GM19351 (cell line): ENCODE measurements at regions not wholly inside any gene's neighbourhood (a gene's known extent, or its start where the extent isn't known, plus 50 kb on each side); places are given as distances from the start of the nearest gene placed in this dataset.
"Not testable (repeated sequence)": the region's sequence is repeated elsewhere in the genome, so short reads cannot be mapped to it uniquely, and the experiment has no call there.

Experiments used
- ATAC-seq: cut with Tn5 transposase; IDR thresholded peaks from one replicate; pipeline ENCODE4 v1.9.1; 2021; ENCODE audit warnings: mild to moderate bottlenecking, moderate library complexity; ENCODE audit not compliant: unreplicated experiment

DNA sequence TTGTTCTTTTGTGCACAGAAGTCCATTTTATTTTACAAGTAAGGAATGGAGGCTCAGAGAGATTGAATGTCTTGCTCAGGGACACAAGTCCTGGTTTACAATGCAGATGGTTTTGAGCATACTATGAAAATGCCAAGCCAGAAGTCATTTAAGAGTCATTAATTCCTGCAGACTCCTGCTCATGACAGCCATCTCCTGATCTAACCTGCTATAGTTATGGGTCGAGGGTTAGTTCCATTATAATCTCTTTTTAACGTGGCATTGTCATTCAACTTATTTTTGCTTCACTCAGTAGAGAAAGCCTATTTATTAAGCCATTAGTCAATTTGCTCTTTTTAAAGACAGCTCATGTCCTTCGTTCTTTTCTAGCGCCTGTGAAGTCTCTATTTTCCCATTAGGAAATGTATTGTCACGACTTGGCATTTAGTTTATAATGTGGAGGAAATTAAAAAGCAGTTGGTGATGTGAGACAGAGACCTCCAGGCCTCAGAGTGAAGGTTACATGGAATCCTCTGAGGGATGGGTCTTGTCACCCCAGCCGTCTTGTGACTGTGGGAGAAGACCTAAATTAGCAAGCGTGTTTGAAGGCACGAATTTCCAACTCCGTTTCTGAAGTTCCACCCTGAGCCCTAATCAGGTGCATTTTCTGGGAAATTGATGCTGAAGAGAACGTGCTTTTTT lies 84.1 kb downstream of the ACTBL2 start:
- no peak for ATAC-seq

DNA sequence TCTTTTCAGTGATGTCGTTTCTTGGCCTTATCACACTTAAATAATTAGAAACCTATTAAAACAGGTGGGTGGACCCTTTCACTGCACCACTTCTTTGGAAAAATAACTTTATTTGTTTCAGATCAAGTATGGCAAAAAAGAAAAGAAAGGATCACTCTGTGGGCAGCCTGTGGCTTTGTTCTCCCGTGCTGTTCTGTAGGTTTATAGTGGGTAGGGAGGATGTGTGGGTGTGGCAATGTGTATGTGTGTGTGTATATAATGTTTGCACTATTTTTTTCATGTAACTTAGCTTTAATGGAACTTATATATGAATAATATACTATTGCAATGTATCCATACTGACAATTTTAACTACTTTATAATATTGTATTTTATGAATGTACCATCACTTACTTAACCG lies 85.9 kb downstream of the ACTBL2 start:
- no peak for ATAC-seq

DNA sequence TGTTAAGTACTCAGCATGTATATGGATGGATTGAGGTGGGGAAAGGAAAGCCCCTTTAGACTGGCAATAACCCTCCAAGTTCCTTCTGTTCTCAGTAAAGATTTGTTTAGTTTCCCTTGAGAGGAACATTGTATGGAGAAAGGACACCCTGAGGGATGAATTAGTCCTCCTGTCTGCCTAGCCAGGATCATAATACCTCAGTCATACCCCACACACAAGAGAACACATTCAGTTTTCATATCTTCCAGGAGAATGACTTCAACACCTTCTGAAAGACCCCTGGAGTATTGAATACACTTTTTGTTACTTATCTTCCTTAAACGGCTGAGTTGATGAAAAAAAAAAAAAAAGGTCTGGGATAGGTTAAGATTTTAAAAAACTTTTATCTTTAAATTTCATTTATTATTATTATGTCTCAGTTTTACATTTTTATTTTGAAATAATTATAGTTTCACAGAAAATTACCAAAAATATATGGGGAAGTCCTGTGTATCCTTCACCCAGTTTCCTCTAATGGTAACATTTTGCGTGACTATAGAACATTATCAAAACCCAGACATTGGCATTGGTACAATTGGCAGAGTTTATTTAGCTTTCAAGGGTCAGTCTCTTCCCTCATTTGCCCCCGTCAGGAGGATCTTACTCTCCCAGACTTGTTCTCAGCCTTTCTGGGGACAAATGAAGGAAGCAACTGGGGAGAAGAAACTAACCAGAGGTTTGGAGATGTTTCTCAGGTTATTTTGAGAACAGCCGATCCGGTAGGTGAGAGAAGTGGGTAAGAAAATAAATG lies 88.0 kb downstream of the ACTBL2 start:
- ATAC-seq = no peak

DNA sequence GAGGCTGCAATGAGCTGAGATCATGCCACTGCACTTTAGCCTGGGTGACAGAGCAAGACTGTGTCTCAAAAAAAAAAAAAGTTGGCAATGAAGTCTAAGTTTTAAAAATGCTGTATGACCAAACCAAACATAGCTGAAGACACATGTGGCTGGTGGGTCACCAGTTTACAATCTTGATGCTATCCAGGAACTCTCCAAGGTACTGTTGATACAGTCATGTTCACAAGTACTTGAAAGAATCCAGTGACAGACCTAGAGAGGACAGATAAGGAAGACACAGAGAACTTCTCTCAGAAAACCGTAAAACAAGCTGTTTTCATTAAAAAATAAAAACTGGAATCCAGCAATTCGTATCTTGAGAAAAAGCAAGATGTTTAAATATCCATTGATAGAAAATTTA lies 95.7 kb downstream of the ACTBL2 start:
- ATAC-seq = no peak

DNA sequence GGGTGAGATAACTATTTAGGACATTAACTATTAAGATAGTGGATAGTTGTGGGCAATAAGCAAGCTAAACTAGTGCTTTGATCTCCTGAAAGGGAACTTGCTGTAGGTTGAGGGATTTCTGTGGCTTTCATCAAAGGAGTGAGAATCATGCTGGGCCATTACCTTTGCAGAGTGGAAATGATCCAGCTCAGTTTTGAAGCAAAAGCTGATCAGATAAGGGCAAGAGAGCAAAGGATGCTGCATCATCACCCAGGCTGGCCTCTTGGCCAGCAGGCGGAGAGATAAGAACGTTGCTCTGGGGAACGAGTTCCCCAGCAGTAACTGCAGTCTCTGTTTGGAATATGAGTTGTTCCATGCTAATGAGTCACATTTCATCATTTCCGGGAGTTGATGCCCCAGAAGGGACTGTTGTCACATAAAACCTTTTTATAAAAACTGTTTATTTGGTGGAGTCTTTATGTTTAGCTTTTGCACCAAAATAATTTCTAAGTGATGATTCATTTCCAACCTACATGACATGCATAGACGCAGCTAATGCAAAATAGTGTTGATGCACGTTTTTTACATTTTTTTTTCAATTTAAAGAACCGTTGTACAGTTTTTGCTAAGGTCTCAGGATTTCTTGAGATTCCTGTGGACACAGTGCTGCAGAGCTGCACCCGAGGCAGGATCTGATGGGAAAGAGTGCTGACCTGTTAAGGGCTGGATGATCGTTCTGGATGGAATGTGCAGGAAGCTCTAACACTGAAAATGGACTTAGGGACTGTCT lies 99.3 kb downstream of the ACTBL2 start:
- no peak for ATAC-seq

DNA sequence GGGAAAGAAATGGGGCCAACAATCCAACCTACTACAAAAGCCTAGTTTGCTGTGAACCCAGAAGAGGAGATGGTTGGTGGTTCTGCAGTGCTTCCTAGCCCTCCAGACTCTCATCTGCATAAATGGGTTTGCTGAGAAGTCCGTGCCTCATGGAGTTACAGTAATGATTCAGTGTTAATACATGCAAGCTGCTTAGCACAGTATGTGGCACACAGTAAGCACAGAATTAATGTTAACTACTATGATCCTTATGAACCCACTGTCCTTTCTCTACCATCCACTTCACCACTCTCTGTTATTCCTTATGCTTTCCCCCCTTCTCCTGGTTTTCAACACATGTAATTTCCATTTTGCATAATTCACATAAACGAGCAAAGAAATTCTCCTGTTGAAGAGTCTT lies 100.0 kb downstream of the ACTBL2 start:
- no peak for ATAC-seq

DNA sequence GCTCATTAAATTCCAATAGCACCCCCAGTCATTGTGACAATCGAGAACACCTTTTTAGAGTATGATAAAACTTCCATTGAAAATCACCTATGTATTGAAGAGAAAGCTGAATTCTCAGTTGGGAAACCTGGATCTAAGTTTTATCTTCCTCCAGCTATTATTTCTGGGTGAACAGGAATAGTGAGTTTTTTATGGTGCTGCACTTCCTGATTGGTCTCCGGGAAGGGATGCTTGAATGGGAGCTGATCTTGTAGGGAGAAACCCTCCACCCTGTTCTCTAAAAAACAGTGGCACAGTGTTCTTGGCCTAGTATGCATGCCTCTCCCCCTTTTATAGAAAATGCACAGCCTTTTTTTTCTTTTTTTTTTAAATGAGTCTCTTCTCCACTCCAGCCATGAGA lies 112.2 kb downstream of the ACTBL2 start:
- no peak for ATAC-seq

DNA sequence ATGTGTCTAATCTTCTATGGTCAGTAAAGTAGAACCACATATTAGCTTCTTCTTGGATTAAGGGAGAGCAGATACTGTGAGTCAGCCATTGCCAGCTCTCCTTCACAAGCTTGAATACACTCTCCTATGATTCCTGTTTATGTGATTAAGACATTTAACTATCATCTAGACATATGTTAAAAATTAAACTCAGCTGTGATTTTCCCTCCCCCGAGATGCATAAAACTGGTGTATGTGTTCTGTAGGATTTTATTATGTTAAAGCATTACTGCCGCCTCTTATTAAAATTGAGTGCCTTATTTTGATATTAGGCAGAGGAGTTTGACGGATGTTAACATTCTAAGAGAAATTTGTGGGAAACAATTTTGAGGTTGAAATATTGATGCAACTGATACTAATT lies 114.6 kb downstream of the ACTBL2 start:
- ATAC-seq = no peak

DNA sequence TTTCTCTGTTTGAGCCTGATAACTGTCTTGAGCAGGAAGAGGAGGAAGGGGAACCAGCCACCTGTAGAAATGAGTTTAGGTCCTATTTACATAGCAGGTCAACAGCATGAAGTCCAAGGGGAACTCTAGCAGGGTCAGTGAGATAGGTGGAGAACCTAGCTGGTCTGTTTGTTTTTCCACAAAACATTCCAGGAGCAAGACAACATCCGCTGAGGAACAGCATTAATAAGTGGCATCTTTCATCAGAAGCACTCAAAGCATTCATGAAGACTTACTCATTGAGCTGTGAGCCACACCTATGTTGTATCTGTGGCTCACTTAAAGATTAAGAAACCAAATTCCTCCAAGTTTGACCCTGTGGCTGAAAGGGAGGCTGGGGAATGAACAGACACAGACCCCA lies 115.9 kb downstream of the ACTBL2 start:
- no peak for ATAC-seq

DNA sequence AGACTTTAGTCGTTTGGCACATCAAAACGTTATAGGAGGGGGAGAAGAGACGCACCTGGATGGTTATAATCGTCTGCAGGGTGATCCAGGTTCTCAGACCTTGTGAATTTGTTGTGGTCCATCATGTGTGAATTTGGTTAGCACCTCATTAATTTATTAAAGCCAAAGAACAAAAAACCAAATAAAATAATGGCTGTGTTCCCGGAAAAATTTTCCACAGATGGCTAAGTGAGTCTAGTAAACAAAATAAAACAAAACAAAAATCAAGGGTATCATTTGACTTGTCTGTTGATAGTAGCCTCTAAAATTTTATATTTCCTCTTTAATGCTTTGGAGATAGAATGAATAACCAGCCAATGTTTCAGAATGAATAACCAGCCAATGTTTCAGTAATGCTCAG lies 119.7 kb downstream of the ACTBL2 start:
- ATAC-seq = no peak

DNA sequence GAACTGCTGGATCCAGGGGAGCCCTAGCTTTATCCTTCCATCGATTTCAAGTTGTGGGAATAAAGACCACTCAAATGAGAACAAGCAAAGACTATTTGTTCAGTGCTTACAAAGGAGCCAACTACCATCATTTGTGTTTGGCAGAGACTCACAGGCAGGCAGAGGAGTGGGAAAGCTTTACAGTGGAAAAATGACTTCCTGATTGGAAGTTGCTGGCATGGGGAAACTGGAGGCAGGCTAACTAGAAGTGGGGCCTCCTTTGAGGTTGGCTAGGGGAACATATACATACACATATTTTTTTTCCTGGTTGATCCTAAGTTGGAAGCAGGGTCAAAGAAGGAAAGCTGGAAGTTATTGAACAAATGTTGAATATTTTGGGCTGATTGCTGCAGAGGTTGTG lies 121.7 kb downstream of the ACTBL2 start:
- ATAC-seq = no peak

DNA sequence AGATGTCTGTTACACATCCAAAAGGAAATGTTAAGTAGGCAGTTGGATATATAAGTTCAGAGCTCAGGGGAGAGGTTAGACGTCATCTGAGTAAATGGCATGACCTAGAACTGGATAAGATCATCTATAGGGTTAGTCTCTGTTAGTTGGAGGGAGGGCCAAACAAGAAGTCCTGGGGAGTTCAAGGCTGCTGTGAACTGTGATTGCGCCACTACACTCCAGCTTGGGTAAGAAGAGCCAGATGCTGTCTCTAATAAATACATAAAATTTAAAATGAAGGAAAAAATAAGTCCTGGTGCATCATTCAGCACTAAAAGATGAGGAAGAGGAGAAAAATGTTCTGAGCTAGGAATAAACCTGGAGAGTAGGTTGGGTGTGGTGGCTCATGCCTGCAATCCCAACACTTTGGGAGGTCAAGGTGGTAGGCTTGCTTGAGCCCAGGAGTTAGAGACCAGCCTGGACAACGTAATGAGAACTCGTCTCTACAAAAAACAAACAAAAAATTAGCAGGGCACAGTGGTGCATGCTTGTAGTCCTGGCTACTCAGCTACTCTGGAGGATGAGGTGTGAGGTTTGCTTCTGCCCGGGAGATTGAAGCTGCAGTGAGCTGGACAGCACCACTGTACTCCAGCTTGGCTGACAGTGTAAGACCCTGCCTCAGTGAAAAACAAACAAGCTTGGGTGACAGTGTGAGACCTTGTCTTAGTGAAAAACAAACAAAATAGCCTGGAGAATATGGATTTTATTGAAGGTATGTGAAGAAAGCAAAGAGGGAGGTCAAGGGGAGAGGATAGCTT lies 123.6 kb downstream of the ACTBL2 start:
- ATAC-seq = no peak

DNA sequence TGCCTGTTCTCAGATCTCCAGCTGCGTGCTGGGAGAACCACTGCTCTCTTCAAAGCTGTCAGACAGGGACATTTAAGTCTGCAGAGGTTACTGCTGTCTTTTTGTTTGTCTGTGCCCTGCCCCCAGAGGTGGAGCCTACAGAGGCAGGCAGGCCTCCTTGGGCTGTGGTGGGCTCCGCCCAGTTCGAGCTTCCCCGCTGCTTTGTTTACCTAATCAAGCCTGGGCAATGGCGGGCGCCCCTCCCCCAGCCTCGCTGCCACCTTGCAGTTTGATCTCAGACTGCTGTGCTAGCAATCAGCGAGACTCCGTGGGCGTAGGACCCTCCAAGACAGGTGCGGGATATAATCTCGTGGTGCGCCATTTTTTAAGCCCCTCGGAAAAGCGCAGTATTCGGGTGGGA lies 125.8 kb downstream of the ACTBL2 start:
- ATAC-seq = not testable (repeated sequence)

DNA sequence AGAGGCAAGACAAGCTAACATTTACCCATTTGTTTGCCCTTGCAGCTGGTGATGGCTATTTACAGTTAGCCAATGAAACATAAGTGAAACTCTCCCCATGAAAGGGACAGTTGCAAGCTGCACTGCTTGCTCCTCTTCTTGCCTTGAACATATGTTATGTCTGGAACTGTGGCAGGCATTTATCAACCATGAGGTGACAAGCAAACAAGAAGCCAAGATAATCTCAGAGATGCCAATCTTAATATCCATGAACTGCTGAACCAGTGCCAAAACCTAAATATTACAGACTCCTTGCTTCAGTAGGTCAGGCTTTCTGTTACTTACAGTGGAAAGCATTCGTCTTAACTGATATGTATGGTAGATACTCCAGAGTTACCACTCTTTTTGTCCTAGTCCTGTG lies 133.4 kb downstream of the ACTBL2 start:
- no peak for ATAC-seq

DNA sequence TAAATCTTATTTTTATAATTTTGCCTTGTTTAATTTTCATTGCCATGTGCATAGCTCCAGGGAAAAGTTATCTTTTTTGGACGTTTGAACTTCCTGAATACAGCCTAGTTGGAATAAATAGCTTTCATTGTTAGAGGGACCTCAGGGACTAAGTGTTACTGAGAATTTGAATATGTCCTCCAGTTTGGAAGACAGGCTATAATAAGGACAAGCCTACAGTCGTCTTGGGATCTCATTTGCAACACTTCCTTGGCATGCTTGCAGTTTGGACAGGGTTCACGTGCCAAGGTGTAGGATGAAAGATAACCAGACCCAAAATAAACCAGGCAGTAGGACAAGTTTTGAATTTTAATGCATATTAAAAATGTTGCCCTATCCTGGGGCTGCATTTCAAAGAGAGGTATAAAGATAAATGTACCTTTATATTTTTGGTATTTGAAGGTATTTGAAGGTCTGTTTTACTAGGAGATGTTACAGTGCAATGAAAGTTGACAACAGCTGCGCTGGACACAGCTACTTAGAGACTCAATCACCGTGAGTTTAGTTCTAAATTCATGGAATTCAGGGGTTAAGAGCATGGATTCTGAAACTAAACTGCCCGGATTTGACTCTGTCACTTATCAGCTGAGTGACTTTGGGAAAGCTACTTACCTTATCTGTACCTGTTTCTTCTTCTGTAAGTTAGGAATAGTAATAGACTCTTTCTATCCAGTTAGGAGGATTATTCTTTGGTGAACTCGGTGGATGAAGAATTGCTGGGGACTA lies 134.1 kb downstream of the ACTBL2 start:
- ATAC-seq = no peak

DNA sequence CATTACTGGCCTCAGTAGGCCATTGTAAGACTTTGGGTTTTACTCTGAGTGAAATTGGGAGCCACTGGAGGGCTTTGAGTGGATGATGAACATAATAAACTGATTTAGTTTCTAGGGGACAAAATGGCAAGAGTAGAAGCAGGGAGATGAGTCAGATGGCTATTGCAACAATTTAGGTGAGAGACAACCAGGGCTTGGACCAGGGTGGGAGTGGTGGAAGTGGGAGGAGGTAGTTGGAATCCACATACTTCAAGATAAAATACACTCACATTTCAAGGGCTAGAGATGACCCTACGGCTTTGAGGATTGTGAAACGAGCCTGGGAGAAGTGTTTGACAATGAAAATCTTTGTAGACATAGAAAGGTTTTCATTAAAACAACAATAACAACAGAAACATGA lies 136.3 kb downstream of the ACTBL2 start:
- no peak for ATAC-seq

DNA sequence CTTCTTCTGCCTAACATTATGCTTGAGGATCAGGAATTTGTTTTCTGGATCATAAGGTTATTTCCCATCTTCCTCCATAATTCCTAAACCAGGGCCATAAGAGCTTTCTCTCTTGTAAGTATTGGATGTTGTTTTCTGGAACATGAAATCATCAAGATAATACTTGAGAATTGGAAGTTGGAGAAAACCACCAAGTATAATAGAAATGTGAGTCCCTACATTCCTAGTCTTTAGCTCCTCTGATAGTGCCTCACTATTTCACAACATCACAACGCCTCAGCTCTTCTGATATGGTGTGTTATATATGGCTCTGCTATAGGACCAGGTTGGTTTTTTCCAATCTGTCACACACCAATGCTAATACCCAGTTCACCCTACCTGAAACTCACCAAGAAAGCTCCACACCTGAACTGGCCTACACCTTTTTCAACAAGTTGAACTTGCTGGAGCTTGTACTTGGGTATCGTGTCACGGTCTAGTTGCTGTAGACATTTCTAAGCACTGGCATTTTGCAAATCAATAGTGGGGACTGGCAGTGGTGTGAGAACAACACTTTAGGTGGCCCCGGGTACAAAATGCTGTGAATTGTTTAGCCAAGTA lies 141.1 kb downstream of the ACTBL2 start:
- ATAC-seq = no peak

DNA sequence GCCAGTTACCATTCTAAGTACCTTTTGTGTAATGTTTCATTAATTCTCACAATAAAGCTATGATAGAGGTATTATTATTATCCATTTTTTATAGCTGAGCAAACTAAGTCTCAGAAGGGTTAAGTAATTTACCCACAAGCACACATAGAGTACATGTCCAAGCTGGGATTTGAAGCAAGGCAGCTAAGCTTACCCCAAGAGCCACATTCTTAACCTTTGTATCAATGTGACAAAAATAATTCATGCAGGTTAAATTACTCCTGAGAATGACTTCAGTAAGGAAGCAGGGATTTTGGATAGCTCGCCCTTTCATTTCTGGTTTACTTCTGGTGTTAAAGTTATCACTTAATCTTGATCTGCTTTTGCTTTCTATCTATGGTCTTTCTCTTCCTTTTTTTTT lies 141.9 kb downstream of the ACTBL2 start:
- ATAC-seq = no peak

DNA sequence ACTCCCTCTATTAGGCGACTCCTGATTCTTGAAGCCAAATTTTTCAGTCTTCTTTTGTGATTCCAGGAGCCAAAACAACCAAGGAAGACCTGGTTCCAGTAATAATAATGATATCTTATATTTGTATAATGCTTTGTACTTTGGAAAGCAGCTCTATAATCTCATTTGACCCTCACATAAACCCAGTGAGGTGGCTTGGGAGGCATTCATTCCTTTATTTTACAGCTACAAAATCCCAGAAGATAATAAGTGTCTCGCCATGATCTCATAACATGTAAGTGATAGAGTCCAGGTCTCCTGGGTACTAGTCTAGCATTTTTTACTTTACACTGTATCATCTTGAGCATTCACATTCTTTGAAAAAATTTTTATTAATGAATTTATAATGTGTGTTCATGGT lies 143.1 kb downstream of the ACTBL2 start:
- ATAC-seq = no peak

DNA sequence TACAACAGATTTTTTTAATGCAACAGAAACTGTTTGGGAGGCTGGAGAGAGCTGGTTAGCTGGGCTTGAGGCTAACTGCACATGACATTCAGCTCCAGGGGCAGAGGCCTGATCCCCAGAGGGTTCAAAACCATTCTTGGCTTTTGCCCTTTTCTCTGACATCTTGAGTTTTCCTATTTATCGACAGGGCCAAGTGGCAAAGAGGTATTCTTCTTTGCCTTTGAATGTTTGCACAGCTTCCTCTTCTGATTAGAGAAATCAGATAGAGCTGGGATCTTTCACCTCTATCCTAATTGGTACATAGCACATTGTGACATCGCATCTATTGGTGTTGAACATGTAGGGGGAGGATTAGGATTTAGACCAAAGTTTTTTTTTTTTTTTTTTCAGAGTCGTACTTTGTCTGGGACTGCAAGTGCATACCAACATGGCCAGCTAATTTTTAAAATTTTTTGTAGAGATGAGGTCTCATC lies 143.7 kb downstream of the ACTBL2 start:
- no peak for ATAC-seq
